GM18858 (cell line): ENCODE measurements at regions not wholly inside any gene's neighbourhood (a gene's known extent, or its start where the extent isn't known, plus 50 kb on each side); places are given as distances from the start of the nearest gene placed in this dataset.

Experiments
- ATAC-seq: cut with Tn5 transposase; IDR thresholded peaks from one replicate; pipeline ENCODE4 v1.9.1; 2021; ENCODE audit not compliant: unreplicated experiment

- no peak for ATAC-seq
Observed at GRCh38 chr14:98792171-98792570, 479.8 kb downstream of the BCL11B start.

GRCh38 chr14:98798099-98798498, 473.9 kb downstream of the BCL11B start:
- ATAC-seq: no peak

GRCh38 chr14:98799891-98800290, 472.1 kb downstream of the BCL11B start:
- ATAC-seq: no peak

GRCh38 chr14:98802044-98802443, 470.0 kb downstream of the BCL11B start:
- no peak for ATAC-seq

- ATAC-seq: no peak
Observed at GRCh38 chr14:98803196-98803595, 468.8 kb downstream of the BCL11B start.

GRCh38 chr14:98808494-98809407, 463.2 kb downstream of the BCL11B start:
- ATAC-seq: no peak

GRCh38 chr14:98816195-98816594, 455.8 kb downstream of the BCL11B start:
- ATAC-seq: no peak

- ATAC-seq: no peak
Observed at GRCh38 chr14:98816720-98817119, 455.3 kb downstream of the BCL11B start.

- ATAC-seq: no peak
Observed at GRCh38 chr14:98819132-98819866, 452.7 kb downstream of the BCL11B start.

- ATAC-seq: no peak
Observed at GRCh38 chr14:98819867-98820206, 452.2 kb downstream of the BCL11B start.

- ATAC-seq: no peak
Observed at GRCh38 chr14:98822917-98823316, 449.1 kb downstream of the BCL11B start.

- ATAC-seq: no peak
Observed at GRCh38 chr14:98826618-98827017, 445.4 kb downstream of the BCL11B start.

GRCh38 chr14:98834119-98834518, 437.9 kb downstream of the BCL11B start:
- no peak for ATAC-seq

- ATAC-seq: no peak
Observed at GRCh38 chr14:98835051-98835824, 436.8 kb downstream of the BCL11B start.

GRCh38 chr14:98835825-98836100, 436.2 kb downstream of the BCL11B start:
- no peak for ATAC-seq

GRCh38 chr14:98840091-98840490, 431.9 kb downstream of the BCL11B start:
- ATAC-seq: no peak

- no peak for ATAC-seq
Observed at GRCh38 chr14:98840511-98840910, 431.5 kb downstream of the BCL11B start.

- ATAC-seq: no peak
Observed at GRCh38 chr14:98844456-98844855, 427.5 kb downstream of the BCL11B start.

GRCh38 chr14:98847521-98848468, 424.2 kb downstream of the BCL11B start:
- ATAC-seq: no peak

- ATAC-seq: no peak
Observed at GRCh38 chr14:98853063-98853729, 418.8 kb downstream of the BCL11B start.
